ENCODE measurements at regions not wholly inside any gene's neighbourhood (a gene's known extent, or its start where the extent isn't known, plus 50 kb on each side); places are given as distances from the start of the nearest gene placed in this dataset.

DNA sequence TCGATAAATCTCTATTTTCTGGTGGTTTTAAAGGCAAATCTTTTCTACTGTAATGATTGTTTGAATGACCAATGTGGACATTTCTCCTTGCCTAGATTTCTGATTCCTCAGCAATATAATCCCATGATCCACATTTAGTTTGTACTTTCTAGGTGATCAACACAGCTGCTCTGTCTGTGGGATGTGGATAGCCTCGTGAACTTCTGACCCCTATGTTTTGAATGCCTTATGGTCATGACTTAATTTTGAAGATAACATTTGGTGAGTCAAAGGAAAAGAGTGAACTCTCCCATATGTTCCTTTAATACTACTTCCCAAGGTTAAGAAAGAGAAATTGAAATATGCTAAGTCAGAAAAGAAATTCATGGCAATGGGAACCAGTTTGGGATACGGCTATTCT lies 147.5 kb downstream of the CAVIN4 start:
- TF ChIP-seq, protein P1, sequence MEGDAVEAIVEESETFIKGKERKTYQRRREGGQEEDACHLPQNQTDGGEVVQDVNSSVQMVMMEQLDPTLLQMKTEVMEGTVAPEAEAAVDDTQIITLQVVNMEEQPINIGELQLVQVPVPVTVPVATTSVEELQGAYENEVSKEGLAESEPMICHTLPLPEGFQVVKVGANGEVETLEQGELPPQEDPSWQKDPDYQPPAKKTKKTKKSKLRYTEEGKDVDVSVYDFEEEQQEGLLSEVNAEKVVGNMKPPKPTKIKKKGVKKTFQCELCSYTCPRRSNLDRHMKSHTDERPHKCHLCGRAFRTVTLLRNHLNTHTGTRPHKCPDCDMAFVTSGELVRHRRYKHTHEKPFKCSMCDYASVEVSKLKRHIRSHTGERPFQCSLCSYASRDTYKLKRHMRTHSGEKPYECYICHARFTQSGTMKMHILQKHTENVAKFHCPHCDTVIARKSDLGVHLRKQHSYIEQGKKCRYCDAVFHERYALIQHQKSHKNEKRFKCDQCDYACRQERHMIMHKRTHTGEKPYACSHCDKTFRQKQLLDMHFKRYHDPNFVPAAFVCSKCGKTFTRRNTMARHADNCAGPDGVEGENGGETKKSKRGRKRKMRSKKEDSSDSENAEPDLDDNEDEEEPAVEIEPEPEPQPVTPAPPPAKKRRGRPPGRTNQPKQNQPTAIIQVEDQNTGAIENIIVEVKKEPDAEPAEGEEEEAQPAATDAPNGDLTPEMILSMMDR (IDR thresholded peaks at IDR 0.05), result no peak
- TF ChIP-seq POLR2AphosphoS5 (IDR thresholded peaks at IDR 0.05) (no peak), POLR2A (IDR thresholded peaks at IDR 0.05) (no peak)
- DNase-seq (ENCODE audit: low spot score in 2 of 2), result no peak
- Histone ChIP-seq H3K27me3 (no peaks in the 10 kb centered on the region), H3K4me1 (no peaks in the 10 kb centered on the region), H3K4me3 (no peak overlapping the region), H3K36me3 (no peaks in the 10 kb centered on the region), H3K27ac (no peak overlapping the region), H3K9me3 (no peaks in the 10 kb centered on the region)
- intact Hi-C loops (cut with DNase I; ENCODE audit: low total_unique reads), result no loop called here

DNA sequence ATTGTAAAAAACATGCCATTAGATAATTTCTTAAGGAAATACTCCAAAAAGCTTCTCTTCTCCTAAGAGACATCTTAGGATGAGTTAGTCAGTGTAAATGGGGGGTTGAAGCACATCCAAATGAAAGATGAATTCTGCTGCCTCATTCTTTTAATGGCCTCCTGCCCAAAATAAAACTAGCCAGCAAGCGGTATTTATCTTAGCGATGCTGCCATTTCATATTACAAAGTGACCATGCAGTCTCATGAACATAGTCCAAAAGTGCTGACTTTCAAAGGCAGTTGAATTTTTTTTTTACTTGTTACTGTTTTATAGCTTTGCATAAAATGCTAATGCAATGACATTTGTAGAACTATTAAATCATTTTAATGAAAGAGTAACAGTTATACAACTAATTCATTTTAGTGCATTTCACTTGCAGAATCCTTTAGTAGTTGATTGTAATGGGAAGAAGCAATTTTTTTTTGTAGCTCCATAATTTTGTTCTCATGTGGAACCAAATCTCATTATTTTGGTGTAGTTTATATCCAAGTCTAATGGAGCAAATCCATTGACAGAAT lies 151.5 kb downstream of the CAVIN4 start:
- H3K36me3 ChIP-seq, result no peaks in the 10 kb centered on the region
- intact Hi-C loops (cut with DNase I; ENCODE audit: low total_unique reads), result no loop called here
- DNase-seq (ENCODE audit: low spot score in 2 of 2), result no peak
- no peaks in the 10 kb centered on the region for H3K4me1 ChIP-seq
- no peak overlapping the region for H3K4me3 ChIP-seq
- H3K27ac ChIP-seq, result no peak overlapping the region
- no peaks in the 10 kb centered on the region for H3K27me3 ChIP-seq
- no peaks in the 10 kb centered on the region for H3K9me3 ChIP-seq
- TF ChIP-seq, protein P1 (IDR thresholded peaks at IDR 0.05), result no peak
- TF ChIP-seq POLR2A (IDR thresholded peaks at IDR 0.05) (no peak), POLR2AphosphoS5 (IDR thresholded peaks at IDR 0.05) (no peak)

DNA sequence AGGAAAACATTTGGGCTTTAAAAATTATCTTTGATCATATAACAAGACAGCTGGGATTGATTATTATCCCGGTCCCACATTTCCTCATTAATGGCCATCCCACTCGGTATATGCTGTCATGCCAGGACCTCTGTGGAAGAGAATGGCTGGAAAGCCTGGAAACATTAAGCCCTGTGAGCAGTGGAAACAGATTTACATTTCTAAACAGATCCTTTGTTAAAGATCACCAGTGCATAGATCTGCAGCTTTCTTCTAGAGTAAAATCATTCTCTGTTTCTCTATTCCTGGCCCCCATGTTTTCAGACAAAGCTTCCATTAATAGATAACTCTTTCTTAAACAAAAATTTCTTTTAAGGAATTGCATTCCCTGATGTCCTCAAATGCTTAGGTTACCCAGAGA lies 152.2 kb downstream of the CAVIN4 start:
- Histone ChIP-seq H3K4me1 (no peaks in the 10 kb centered on the region), H3K36me3 (no peaks in the 10 kb centered on the region), H3K27me3 (no peaks in the 10 kb centered on the region), H3K9me3 (no peaks in the 10 kb centered on the region), H3K4me3 (no peak overlapping the region), H3K27ac (no peak overlapping the region)
- intact Hi-C loops (cut with DNase I; ENCODE audit: low total_unique reads), result no loop called here
- no peak for TF ChIP-seq POLR2AphosphoS5 (IDR thresholded peaks at IDR 0.05)
- TF ChIP-seq, protein P1 (IDR thresholded peaks at IDR 0.05), result no peak
- TF ChIP-seq POLR2A (IDR thresholded peaks at IDR 0.05), result no peak
- no peak for DNase-seq (ENCODE audit: low spot score in 2 of 2)

DNA sequence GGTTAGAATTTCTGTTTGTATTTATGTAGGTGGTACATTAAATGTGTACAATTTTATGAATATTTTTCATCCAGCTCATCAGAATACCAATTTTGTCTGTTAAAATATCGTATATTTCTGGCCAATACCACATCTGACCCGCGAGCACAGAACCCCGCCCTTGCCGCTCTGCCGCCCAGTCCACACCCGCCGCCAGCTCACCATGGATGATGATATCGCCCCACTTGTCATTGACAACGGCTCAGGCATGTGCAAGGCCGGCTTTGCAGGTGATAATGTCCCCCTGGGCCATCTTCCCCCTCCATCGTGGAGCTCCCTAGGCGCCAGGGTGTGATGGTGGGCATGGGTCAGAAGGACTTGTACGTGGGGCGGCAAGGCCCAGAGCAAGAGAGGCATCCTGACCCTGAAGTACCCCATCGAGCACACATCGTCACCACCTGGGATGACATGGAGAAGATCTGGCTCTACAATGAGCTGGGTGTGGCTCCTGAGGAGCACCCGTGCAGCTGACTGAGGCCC lies 153.2 kb downstream of the CAVIN4 start:
- Histone ChIP-seq H3K36me3 (no peaks in the 10 kb centered on the region), H3K4me3 (no peak overlapping the region), H3K27me3 (no peaks in the 10 kb centered on the region), H3K4me1 (no peaks in the 10 kb centered on the region), H3K9me3 (no peaks in the 10 kb centered on the region), H3K27ac (no peak overlapping the region)
- intact Hi-C loops (cut with DNase I; ENCODE audit: low total_unique reads), result no loop called here
- DNase-seq (ENCODE audit: low spot score in 2 of 2), result no peak
- TF ChIP-seq, protein P1 (IDR thresholded peaks at IDR 0.05), result no peak
- no peak for TF ChIP-seq POLR2A (IDR thresholded peaks at IDR 0.05)
- no peak for TF ChIP-seq POLR2AphosphoS5 (IDR thresholded peaks at IDR 0.05)

DNA sequence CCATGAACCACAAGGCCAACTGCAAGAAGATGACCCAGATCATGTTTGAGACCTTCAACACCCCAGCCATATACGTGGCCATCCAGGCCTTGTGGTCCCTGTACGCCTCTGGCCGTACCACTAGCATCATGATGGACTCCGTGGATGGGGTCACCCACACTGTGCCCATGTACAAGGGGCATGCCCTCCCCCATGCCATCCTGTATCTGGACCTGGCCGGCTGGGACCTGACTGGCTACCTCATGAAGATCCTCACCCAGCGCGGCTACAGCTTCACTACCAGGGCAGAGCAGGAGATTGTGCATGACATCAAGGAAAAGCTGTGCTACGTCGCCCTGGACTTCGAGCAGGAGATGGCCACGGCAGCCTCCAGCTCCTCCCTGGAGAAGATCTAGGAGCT lies 153.7 kb downstream of the CAVIN4 start:
- H3K4me3 ChIP-seq, result no peak overlapping the region
- TF ChIP-seq, protein P1 (IDR thresholded peaks at IDR 0.05), result no peak
- TF ChIP-seq POLR2AphosphoS5 (IDR thresholded peaks at IDR 0.05), result no peak
- TF ChIP-seq POLR2A (IDR thresholded peaks at IDR 0.05), result no peak
- intact Hi-C loops (cut with DNase I; ENCODE audit: low total_unique reads), result no loop called here
- H3K4me1 ChIP-seq, result no peaks in the 10 kb centered on the region
- no peaks in the 10 kb centered on the region for H3K36me3 ChIP-seq
- H3K27ac ChIP-seq, result no peak overlapping the region
- DNase-seq (ENCODE audit: low spot score in 2 of 2), result no peak
- no peaks in the 10 kb centered on the region for H3K27me3 ChIP-seq
- no peaks in the 10 kb centered on the region for H3K9me3 ChIP-seq

Measured in breast epithelium (tissue), 4 donors.